GM13976 (cell line): ENCODE measurements at regions not wholly inside any gene's neighbourhood (a gene's known extent, or its start where the extent isn't known, plus 50 kb on each side); places are given as distances from the start of the nearest gene placed in this dataset.

ENCODE experiments used
- DNase-seq: peaks from one replicate; pipeline ENCODE4 v3.0.0; 2012; ENCODE audit warnings: low spot score
- CTCF ChIP-seq: IDR thresholded peaks from 2 replicates; pipeline ENCODE4 v1.5.1; 2012; ENCODE audit warnings: borderline replicate concordance, mild to moderate bottlenecking; ENCODE audit not compliant: insufficient read depth; ENCODE audit errors: extremely low read depth, missing control alignments, control extremely low read depth
- in situ Hi-C: fragments of 300-500 bp; cut with MboI; formaldehyde crosslinking; loops from one replicate; pipeline ENCODE4 v1.12.0; 2022; ENCODE audit warnings: low sequenced_read_pairs, mixed read lengths, inconsistent platforms; ENCODE audit not compliant: unreplicated experiment

- no peak for DNase-seq
- no peak for TF ChIP-seq CTCF
These were observed 316.2 kb downstream of the PLK2 start for GRCh38 chr5:58143727-58144126.

DNA sequence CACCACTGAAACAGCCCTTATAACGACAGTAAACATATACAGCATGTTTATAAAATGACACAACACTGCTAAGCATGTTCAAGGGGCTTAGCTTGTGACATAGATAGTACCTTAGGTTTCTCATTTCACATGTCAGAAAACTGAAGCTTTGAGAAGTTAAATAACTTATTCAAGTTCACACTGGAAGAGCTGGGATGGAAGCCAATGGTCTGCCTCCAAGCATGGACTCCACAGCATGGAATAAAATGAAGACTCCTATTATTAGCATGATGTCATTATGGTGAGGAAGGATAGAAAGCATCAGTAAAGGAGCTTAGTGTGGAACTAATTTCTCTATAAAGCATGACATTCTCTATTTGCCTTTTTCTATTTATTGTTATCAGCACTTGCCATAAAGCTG is 316.7 kb downstream of the PLK2 start:
- in situ Hi-C loops, result no loop called here
- no peak for TF ChIP-seq CTCF
- DNase-seq, result no peak

More at GRCh38 chr5:58143727-58144126, 316.2 kb downstream of the PLK2 start:
- in situ Hi-C loops, result no loop called here

GRCh38 chr5:58138791-58139190 is 321.1 kb downstream of the PLK2 start:
- TF ChIP-seq CTCF, result no peak
- no peak for DNase-seq
- in situ Hi-C loops, result no loop called here

DNA sequence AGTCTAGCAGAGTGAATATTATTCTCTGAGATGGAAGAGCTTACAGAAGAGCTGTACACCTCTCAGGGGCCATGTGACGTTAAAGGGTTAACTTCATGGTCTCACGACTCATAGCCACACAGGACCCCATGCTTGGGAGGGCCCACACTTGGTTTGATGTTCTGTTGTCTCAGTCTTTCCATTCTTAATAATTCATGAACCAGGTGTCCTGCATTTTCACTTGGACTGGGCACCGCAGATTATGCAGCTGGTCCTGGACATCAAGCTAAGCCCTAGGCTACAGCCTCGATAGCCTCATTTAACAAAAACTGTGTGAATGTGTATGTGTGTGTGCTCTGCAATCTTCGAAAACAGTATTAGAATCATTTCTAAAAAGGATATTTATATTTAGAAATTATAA is 323.5 kb downstream of the PLK2 start:
- in situ Hi-C loops, result no loop called here
- no peak for TF ChIP-seq CTCF
- DNase-seq, result no peak

DNA sequence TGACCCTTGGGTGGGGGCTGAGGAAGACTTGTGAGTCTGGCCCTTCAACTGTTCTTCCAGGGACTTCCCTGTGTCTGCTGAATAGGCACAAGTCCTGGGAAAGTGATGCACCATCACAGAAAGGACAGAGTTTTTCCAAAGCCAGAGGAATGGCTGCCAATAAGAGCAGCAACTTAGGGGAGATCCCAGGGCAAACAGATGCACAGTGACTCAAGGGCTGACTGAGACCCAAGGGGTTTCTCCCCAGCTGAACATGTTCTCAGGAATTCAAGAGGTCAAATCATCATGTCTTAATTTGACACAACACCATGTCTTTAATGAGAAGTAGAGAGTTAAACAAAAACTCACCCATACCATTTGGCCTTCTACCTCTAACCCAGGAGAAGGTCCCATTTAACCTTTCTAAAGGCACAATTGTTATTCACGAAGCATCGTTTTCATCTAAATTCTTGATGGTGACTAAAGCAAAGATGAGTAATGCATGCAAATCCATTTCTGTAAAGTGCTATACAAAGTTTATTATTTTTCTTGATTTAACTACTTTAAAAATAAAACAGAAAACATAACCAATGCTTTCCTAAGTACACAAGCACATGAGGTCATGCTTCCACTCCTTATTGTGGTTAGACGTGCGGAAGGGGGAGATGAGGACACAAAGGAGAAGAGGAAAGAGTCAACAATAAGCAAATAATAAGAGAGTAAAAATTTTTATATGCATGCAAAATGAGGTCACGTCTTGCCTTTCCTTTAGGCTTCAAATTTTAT is 324.1 kb downstream of the PLK2 start:
- in situ Hi-C loops, result no loop called here
- no peak for TF ChIP-seq CTCF
- no peak for DNase-seq

DNA sequence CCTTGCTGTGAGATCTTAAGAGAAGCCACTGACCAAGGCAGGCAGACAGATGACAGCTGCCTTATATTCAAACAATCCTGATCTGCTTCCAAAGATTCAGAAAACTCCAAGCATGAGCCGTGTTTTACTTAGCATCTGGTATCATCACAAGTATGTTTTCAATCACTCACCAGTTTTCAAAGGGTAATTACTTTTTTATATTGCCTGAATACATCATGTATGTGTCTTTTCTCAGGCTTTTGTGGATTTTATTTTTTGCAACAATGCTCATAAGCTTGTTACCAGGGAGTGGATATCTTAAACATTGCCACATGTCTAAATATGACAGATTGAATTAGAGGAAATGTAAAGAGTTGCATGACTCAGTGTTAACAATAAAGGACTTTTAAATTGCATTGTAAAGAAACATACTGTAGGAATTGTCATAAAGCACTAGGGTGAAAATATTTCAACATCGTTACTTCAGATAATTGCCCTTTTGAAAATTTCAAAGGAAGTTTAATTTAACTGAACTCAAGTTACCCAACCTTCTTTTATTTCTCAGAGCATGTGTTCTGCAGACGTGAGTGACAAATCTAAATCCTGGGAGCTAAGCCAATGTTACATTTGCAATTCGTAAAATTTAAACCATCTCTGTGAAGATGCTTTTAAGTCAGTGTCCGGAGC is 326.1 kb downstream of the PLK2 start:
- no peak for DNase-seq
- TF ChIP-seq CTCF, result no peak
- in situ Hi-C loops, result no loop called here

DNA sequence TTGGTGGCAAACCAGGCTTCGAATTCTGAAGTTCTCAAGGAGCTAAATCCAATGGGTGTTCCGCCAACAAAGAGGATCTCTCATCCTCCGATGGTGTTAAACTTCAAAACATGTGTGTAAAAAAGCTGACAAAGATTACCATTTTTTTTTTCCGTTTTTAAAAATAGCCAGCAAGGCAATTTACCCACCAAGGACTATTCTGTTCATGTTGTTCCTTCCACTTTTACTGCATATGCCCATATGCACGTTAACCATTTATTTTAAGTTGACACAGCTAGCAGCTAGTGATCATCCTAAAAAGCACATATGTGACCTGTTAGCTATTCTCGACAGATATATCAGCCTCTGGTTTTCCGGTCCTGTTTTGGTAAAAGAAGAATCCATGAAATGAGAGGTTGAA is 326.7 kb downstream of the PLK2 start:
- in situ Hi-C loops, result no loop called here
- DNase-seq, result no peak
- no peak for TF ChIP-seq CTCF
